ENCODE measurements at regions not wholly inside any gene's neighbourhood (a gene's known extent, or its start where the extent isn't known, plus 50 kb on each side); places are given as distances from the start of the nearest gene placed in this dataset.

- no peak for DNase-seq
Observed at GRCh38 chr10:131844529-131845084, 56.2 kb upstream of the PPP2R2D start.

GRCh38 chr10:131845505-131846239 is 55.1 kb upstream of the PPP2R2D start:
- H3K27me3 ChIP-seq (ENCODE audit: control insufficient read depth in 2 of 2, insufficient read depth in 2 of 2, low read length in 2 of 2), result no peaks in the 10 kb centered on the region
- no peak overlapping the region for H3K27ac Mint-ChIP-seq
- H3K4me1 ChIP-seq (ENCODE audit: control insufficient read depth in 1 of 2, insufficient read depth in 2 of 2, low read length in 2 of 2), result no peaks in the 10 kb centered on the region
- H4K20me1 ChIP-seq (ENCODE audit: insufficient read depth, low read length), result no peaks in the 10 kb centered on the region
- H3K27ac ChIP-seq (ENCODE audit: low read depth in 1 of 2, low read length in 2 of 2), result no peak overlapping the region
- H3K4me3 Mint-ChIP-seq, result no peak overlapping the region
- peaks cover 0 to 1% (median 0%) of the 10 kb centered on the region in 7 donors for H3K9me3 Mint-ChIP-seq
- no peaks in the 10 kb centered on the region for H3K36me3 Mint-ChIP-seq
- no peak overlapping the region for H3K9ac ChIP-seq (ENCODE audit: insufficient read depth, low read length, poor library complexity, severe bottlenecking)
- WGBS (ENCODE audit: insufficient coverage), result 90% methylated on average over 22 of the region's 26 CpGs
- H3K4me2 ChIP-seq (replicated peaks; ENCODE audit: extremely low read depth, low read length, poor library complexity, severe bottlenecking), result no peak overlapping the region
- peaks cover 1 to 5% (median 2%) of the 10 kb centered on the region in 3 donors for H3K27me3 Mint-ChIP-seq (ENCODE audit: low read depth in 3 of 3)
- no peak for TF ChIP-seq CTCF (IDR thresholded peaks at IDR 0.05)
- H3K4me3 ChIP-seq (replicated peaks in 1 of 3; ENCODE audit: low read depth in 2 of 3, low read length in 3 of 3), result no peak overlapping the region
- no peaks in the 10 kb centered on the region for H3K9me3 ChIP-seq (replicated peaks in 1 of 2; ENCODE audit: control insufficient read depth in 1 of 2, insufficient read depth in 1 of 2, low read length in 2 of 2)
- intact Hi-C loops (cut with micrococcal nuclease), result no loop called here
- H2AFZ ChIP-seq (ENCODE audit: insufficient read depth, low read depth, low read length, poor library complexity, severe bottlenecking), result no peak overlapping the region
- no peaks in the 10 kb centered on the region for H3K36me3 ChIP-seq (replicated peaks in 1 of 2; ENCODE audit: control insufficient read depth in 1 of 2, insufficient read depth in 2 of 2, low read length in 2 of 2)
- no peaks in the 10 kb centered on the region for H3K79me2 ChIP-seq (ENCODE audit: insufficient read depth, low read length)
- H3K4me1 Mint-ChIP-seq, result no peaks in the 10 kb centered on the region
- DNase-seq, result no peak

More at GRCh38 chr10:131844529-131845084, 56.2 kb upstream of the PPP2R2D start:
- Mint-ChIP-seq H3K4me1 (no peaks in the 10 kb centered on the region), H3K27me3 (ENCODE audit: low read depth in 3 of 3) (peaks cover 0 to 5% (median 1%) of the 10 kb centered on the region in 3 donors), H3K27ac (no peak overlapping the region), H3K9me3 (peaks cover 0 to 1% (median 0%) of the 10 kb centered on the region in 7 donors), H3K4me3 (no peak overlapping the region), H3K36me3 (no peaks in the 10 kb centered on the region)
- Histone ChIP-seq H3K79me2 (ENCODE audit: insufficient read depth, low read length) (no peaks in the 10 kb centered on the region), H4K20me1 (ENCODE audit: insufficient read depth, low read length) (no peaks in the 10 kb centered on the region), H3K27me3 (ENCODE audit: control insufficient read depth in 2 of 2, insufficient read depth in 2 of 2, low read length in 2 of 2) (no peaks in the 10 kb centered on the region), H3K36me3 (replicated peaks in 1 of 2; ENCODE audit: control insufficient read depth in 1 of 2, insufficient read depth in 2 of 2, low read length in 2 of 2) (no peaks in the 10 kb centered on the region), H3K9ac (ENCODE audit: insufficient read depth, low read length, poor library complexity, severe bottlenecking) (no peak overlapping the region), H3K9me3 (replicated peaks in 1 of 2; ENCODE audit: control insufficient read depth in 1 of 2, insufficient read depth in 1 of 2, low read length in 2 of 2) (no peaks in the 10 kb centered on the region), H3K4me2 (replicated peaks; ENCODE audit: extremely low read depth, low read length, poor library complexity, severe bottlenecking) (no peak overlapping the region), H3K27ac (ENCODE audit: low read depth in 1 of 2, low read length in 2 of 2) (no peak overlapping the region), H3K4me3 (replicated peaks in 1 of 3; ENCODE audit: low read depth in 2 of 3, low read length in 3 of 3) (no peak overlapping the region), H2AFZ (ENCODE audit: insufficient read depth, low read depth, low read length, poor library complexity, severe bottlenecking) (no peak overlapping the region), H3K4me1 (ENCODE audit: control insufficient read depth in 1 of 2, insufficient read depth in 2 of 2, low read length in 2 of 2) (no peaks in the 10 kb centered on the region)
- intact Hi-C loops (cut with micrococcal nuclease), result no loop called here
- 95% methylated on average over 18 of the region's 22 CpGs for WGBS (ENCODE audit: insufficient coverage)
- TF ChIP-seq CTCF (IDR thresholded peaks at IDR 0.05), result no peak

Data from CD14-positive monocyte (primary cell).